ENCODE measurements at regions not wholly inside any gene's neighbourhood (a gene's known extent, or its start where the extent isn't known, plus 50 kb on each side); places are given as distances from the start of the nearest gene placed in this dataset.

GRCh38 chr17:34874478-34874877 is 86.8 kb downstream of the CCT6B start:
- FAIRE-seq = no peak

- no peak for FAIRE-seq
These were observed 88.6 kb downstream of the CCT6B start for GRCh38 chr17:34872640-34873039.

- FAIRE-seq = no peak
These were observed 91.6 kb downstream of the CCT6B start for GRCh38 chr17:34869641-34870040.

- no peak for FAIRE-seq
These were observed 95.5 kb downstream of the CCT6B start for GRCh38 chr17:34865716-34866115.

- FAIRE-seq = no peak
These were observed 98.9 kb downstream of the CCT6B start for GRCh38 chr17:34862384-34862783.

GRCh38 chr17:34861864-34862263 is 99.4 kb downstream of the CCT6B start:
- no peak for FAIRE-seq

- FAIRE-seq = no peak
These were observed 101.6 kb downstream of the CCT6B start for GRCh38 chr17:34859652-34860051.

GRCh38 chr17:34858591-34859565 is 102.4 kb downstream of the CCT6B start:
- FAIRE-seq = no peak

GRCh38 chr17:34853924-34854323 is 107.3 kb downstream of the CCT6B start:
- no peak for FAIRE-seq

GRCh38 chr17:34852614-34853013 is 108.6 kb downstream of the CCT6B start:
- no peak for FAIRE-seq

GRCh38 chr17:34851961-34852540 is 109.2 kb downstream of the CCT6B start:
- no peak for FAIRE-seq

- no peak for FAIRE-seq
These were observed 110.3 kb downstream of the CCT6B start for GRCh38 chr17:34850964-34851363.

- no peak for FAIRE-seq
These were observed 111.2 kb downstream of the CCT6B start for GRCh38 chr17:34850023-34850422.

GRCh38 chr17:34847938-34848337 is 113.3 kb downstream of the CCT6B start:
- no peak for FAIRE-seq

- FAIRE-seq = no peak
These were observed 116.0 kb downstream of the CCT6B start for GRCh38 chr17:34845296-34845695.

- no peak for FAIRE-seq
These were observed 117.6 kb downstream of the CCT6B start for GRCh38 chr17:34843682-34844081.

GRCh38 chr17:34842235-34842634 is 119.0 kb downstream of the CCT6B start:
- FAIRE-seq = no peak

- no peak for FAIRE-seq
These were observed 119.8 kb downstream of the CCT6B start for GRCh38 chr17:34841467-34841866.

- no peak for FAIRE-seq
These were observed 120.5 kb downstream of the CCT6B start for GRCh38 chr17:34840750-34841149.

GRCh38 chr17:34837876-34838478 is 123.3 kb downstream of the CCT6B start:
- no peak for FAIRE-seq

- no peak for FAIRE-seq
These were observed 128.9 kb downstream of the CCT6B start for GRCh38 chr17:34832376-34832775.

- no peak for FAIRE-seq
These were observed 134.3 kb downstream of the CCT6B start for GRCh38 chr17:34827008-34827407.

- FAIRE-seq = no peak
These were observed 134.9 kb downstream of the CCT6B start for GRCh38 chr17:34826332-34826731.

GRCh38 chr17:34825884-34826283 is 135.4 kb downstream of the CCT6B start:
- FAIRE-seq = no peak

All from endometrium (tissue), 2 donors.